Endometrial microvascular endothelial cells (primary cell): ENCODE measurements at regions not wholly inside any gene's neighbourhood (a gene's known extent, or its start where the extent isn't known, plus 50 kb on each side); places are given as distances from the start of the nearest gene placed in this dataset.

Source experiments
- in situ Hi-C: cut with HindIII; loops from 2 replicates; pipeline ENCODE4 v1.10.0; 2017; ENCODE audit warnings: low sequenced_read_pairs, low pct_unique_long_range_greater_than_20kb; ENCODE audit errors: inconsistent ontology term

GRCh38 chr10:124346831-124347230, 71.9 kb downstream of the OAT start:
- in situ Hi-C loops, result no loop called here

- in situ Hi-C loops, result no loop called here
These were observed 73.2 kb downstream of the OAT start for GRCh38 chr10:124345521-124345920.

- in situ Hi-C loops, result no loop called here
These were observed 73.8 kb downstream of the OAT start for GRCh38 chr10:124344931-124345330.

GRCh38 chr10:124344266-124344590, 74.5 kb downstream of the OAT start:
- in situ Hi-C loops, result no loop called here

- in situ Hi-C loops, result no loop called here
These were observed 75.1 kb downstream of the OAT start for GRCh38 chr10:124343351-124344265.

GRCh38 chr10:124342821-124343170, 75.9 kb downstream of the OAT start:
- in situ Hi-C loops, result no loop called here

- in situ Hi-C loops, result no loop called here
These were observed 76.4 kb downstream of the OAT start for GRCh38 chr10:124342136-124342820.

GRCh38 chr10:124341768-124342135, 77.0 kb downstream of the OAT start:
- in situ Hi-C loops, result no loop called here

- in situ Hi-C loops, result no loop called here
These were observed 78.5 kb downstream of the OAT start for GRCh38 chr10:124340033-124340760.

- in situ Hi-C loops, result loop anchor here (10.0 kb wide), 1 partner anchor 115 kb away; the partner anchor contains the start of gene NKX1-2
These were observed 79.3 kb downstream of the OAT start for GRCh38 chr10:124339119-124340032.

- in situ Hi-C loops, result loop anchor here (10.0 kb wide), 1 partner anchor 116 kb away; the partner anchor contains the start of gene NKX1-2
These were observed 80.3 kb downstream of the OAT start for GRCh38 chr10:124338276-124338925.

GRCh38 chr10:124336186-124336585, 82.5 kb downstream of the OAT start:
- in situ Hi-C loops, result loop anchor here (10.0 kb wide), 1 partner anchor 119 kb away; the partner anchor contains the start of gene NKX1-2

GRCh38 chr10:124333931-124334330, 84.8 kb downstream of the OAT start:
- in situ Hi-C loops, result loop anchor here (10.0 kb wide), 1 partner anchor 121 kb away; the partner anchor contains the start of gene NKX1-2

GRCh38 chr10:124332426-124332825, 86.3 kb downstream of the OAT start:
- in situ Hi-C loops, result loop anchor here (10.0 kb wide), 1 partner anchor 122 kb away; the partner anchor contains the start of gene NKX1-2

- in situ Hi-C loops, result loop anchor here (10.0 kb wide), 1 partner anchor 125 kb away; the partner anchor contains the start of gene NKX1-2
These were observed 88.8 kb downstream of the OAT start for GRCh38 chr10:124329941-124330340.

- in situ Hi-C loops, result no loop called here
These were observed 89.4 kb downstream of the OAT start for GRCh38 chr10:124329362-124329761.

- in situ Hi-C loops, result no loop called here
These were observed 90.1 kb downstream of the OAT start for GRCh38 chr10:124328477-124329220.
